WTC11 (cell line): ENCODE measurements at regions not wholly inside any gene's neighbourhood (a gene's known extent, or its start where the extent isn't known, plus 50 kb on each side); places are given as distances from the start of the nearest gene placed in this dataset.
A peak's percentile ranks its signal among the peaks of the same experiment; 100 is the strongest.

Source experiments
- ATAC-seq: fragments of 200-7000 bp; cut with Tn5 transposase; 2 replicates; pipeline ENCODE4 v1.10.0; 2021; ENCODE audit warnings: mild to moderate bottlenecking, moderate library complexity
- CTCF ChIA-PET: fragments of 300-600 bp; sonication (Branson Sonifier 250); formaldehyde crosslinking; loops from one replicate; lab custom pipeline; 2021; ENCODE audit warnings: antibody characterized with exemption; lab: Charles Lee
- POLR2A ChIA-PET: fragments of 350-600 bp; sonication (Branson Sonifier 250); formaldehyde crosslinking; loops from one replicate; lab custom pipeline; 2021; ENCODE audit warnings: antibody characterized with exemption; lab: Charles Lee
- DNase-seq: peaks from one replicate; pipeline ENCODE4 v3.0.0; 2021; ENCODE audit warnings: low spot score
- H3K27ac Mint-ChIP-seq: 2 replicates; pipeline ENCODE4 v1.8.0; 2021; ENCODE audit warnings: mixed read lengths
- H3K27me3 Mint-ChIP-seq: 2 replicates; pipeline ENCODE4 v1.8.0; 2021; ENCODE audit warnings: low read depth, mild to moderate bottlenecking, moderate library complexity, mixed read lengths
- H3K36me3 Mint-ChIP-seq: 2 replicates; pipeline ENCODE4 v1.8.0; 2021; ENCODE audit warnings: mixed read lengths
- H3K4me1 Mint-ChIP-seq: 2 replicates; pipeline ENCODE4 v1.8.0; 2022; ENCODE audit warnings: mixed read lengths
- H3K4me3 Mint-ChIP-seq: 2 replicates; pipeline ENCODE4 v1.8.0; 2021; ENCODE audit warnings: mild to moderate bottlenecking, moderate library complexity, mixed read lengths
- H3K9me3 Mint-ChIP-seq: 2 replicates; pipeline ENCODE4 v1.8.0; 2021; ENCODE audit warnings: mixed read lengths
- ATF1 ChIP-seq: sonication (generic); formaldehyde crosslinking; IDR thresholded peaks from 2 replicates; pipeline ENCODE4 v1.8.1; 2023; ENCODE audit warnings: mild to moderate bottlenecking, moderate library complexity, missing genetic modification reagents
- EMX1 ChIP-seq: fragments of 250-450 bp; sonication (Bioruptor Pico); IDR thresholded peaks from 2 replicates; pipeline ENCODE4 v1.8.0; 2021; ENCODE audit warnings: mild to moderate bottlenecking
- FOXK1 ChIP-seq: sonication (generic); formaldehyde crosslinking; IDR thresholded peaks from 2 replicates; pipeline ENCODE4 v1.8.0; 2022; ENCODE audit warnings: mild to moderate bottlenecking, moderate library complexity, missing genetic modification reagents
- FOXP4 ChIP-seq: sonication (generic); formaldehyde crosslinking; IDR thresholded peaks from 2 replicates; pipeline ENCODE4 v1.8.0; 2022; ENCODE audit warnings: mild to moderate bottlenecking, missing genetic modification reagents
- IRF2 ChIP-seq: sonication (generic); formaldehyde crosslinking; IDR thresholded peaks from 2 replicates; pipeline ENCODE4 v1.8.0; 2022; ENCODE audit warnings: low read depth, missing genetic modification reagents, borderline replicate concordance
- JAZF1 ChIP-seq: fragments of 250-450 bp; sonication (Bioruptor Pico); IDR thresholded peaks from 2 replicates; pipeline ENCODE4 v1.9.0; 2021; ENCODE audit warnings: moderate library complexity, mild to moderate bottlenecking, inconsistent platforms
- NFATC4 ChIP-seq: fragments of 250-450 bp; sonication (Bioruptor Pico); IDR thresholded peaks from 2 replicates; pipeline ENCODE4 v1.9.0; 2021; ENCODE audit warnings: mild to moderate bottlenecking
- NR1H2 ChIP-seq: sonication (generic); formaldehyde crosslinking; IDR thresholded peaks from 2 replicates; pipeline ENCODE4 v1.9.0; 2021; ENCODE audit warnings: mild to moderate bottlenecking, moderate library complexity, missing genetic modification reagents
- NR2C2 ChIP-seq: sonication (generic); formaldehyde crosslinking; IDR thresholded peaks from 2 replicates; pipeline ENCODE4 v1.8.0; 2022; ENCODE audit warnings: mild to moderate bottlenecking, missing genetic modification reagents
- OVOL2 ChIP-seq: fragments of 250-450 bp; sonication (Bioruptor Pico); IDR thresholded peaks from 2 replicates; pipeline ENCODE4 v1.9.0; 2021; ENCODE audit warnings: mild to moderate bottlenecking, borderline replicate concordance
- PRDM15 ChIP-seq: sonication (generic); formaldehyde crosslinking; IDR thresholded peaks from 2 replicates; pipeline ENCODE4 v1.8.0; 2022; ENCODE audit warnings: missing genetic modification reagents
- PREB ChIP-seq: sonication (generic); formaldehyde crosslinking; IDR thresholded peaks from 2 replicates; pipeline ENCODE4 v1.8.1; 2022; ENCODE audit warnings: mild to moderate bottlenecking, missing genetic modification reagents, moderate library complexity, borderline replicate concordance
- RORB ChIP-seq: fragments of 250-450 bp; sonication (Bioruptor Pico); IDR thresholded peaks from 2 replicates; pipeline ENCODE4 v1.9.0; 2021; ENCODE audit warnings: mild to moderate bottlenecking
- TEAD1 ChIP-seq: sonication (generic); formaldehyde crosslinking; IDR thresholded peaks from 2 replicates; pipeline ENCODE4 v1.8.0; 2022; ENCODE audit warnings: mild to moderate bottlenecking, missing genetic modification reagents
- USF1 ChIP-seq: sonication (generic); formaldehyde crosslinking; IDR thresholded peaks from 2 replicates; pipeline ENCODE4 v1.8.0; 2022; ENCODE audit warnings: mild to moderate bottlenecking, missing genetic modification reagents
- ZNF138 ChIP-seq: sonication (generic); formaldehyde crosslinking; conservative IDR thresholded peaks from 2 replicates; pipeline ENCODE4 v1.8.1; 2022; ENCODE audit warnings: mild to moderate bottlenecking, moderate library complexity, missing genetic modification reagents
- ZNF219 ChIP-seq: sonication (generic); formaldehyde crosslinking; IDR thresholded peaks from 2 replicates; pipeline ENCODE4 v1.8.0; 2023; ENCODE audit warnings: missing genetic modification reagents, mild to moderate bottlenecking, borderline replicate concordance
- TF ChIP-seq, protein P1 (sequence below): sonication (generic); formaldehyde crosslinking; IDR thresholded peaks from 2 replicates; pipeline ENCODE4 v1.8.1; 2022; ENCODE audit warnings: missing genetic modification reagents, borderline replicate concordance
- TF ChIP-seq, protein P2 (sequence below): sonication (generic); formaldehyde crosslinking; IDR thresholded peaks from 2 replicates; pipeline ENCODE4 v1.8.1; 2023; ENCODE audit warnings: mild to moderate bottlenecking, missing genetic modification reagents, moderate library complexity
- TF ChIP-seq, protein P3 (sequence below): fragments of 250-450 bp; sonication (Bioruptor Pico); IDR thresholded peaks from 2 replicates; pipeline ENCODE4 v1.9.0; 2021; ENCODE audit warnings: mild to moderate bottlenecking
- TF ChIP-seq, protein P4 (sequence below): sonication (generic); formaldehyde crosslinking; IDR thresholded peaks from 2 replicates; pipeline ENCODE4 v1.8.1; 2023; ENCODE audit warnings: mild to moderate bottlenecking, missing genetic modification reagents
- TF ChIP-seq, protein P5 (sequence below): sonication (generic); formaldehyde crosslinking; IDR thresholded peaks from 2 replicates; pipeline ENCODE4 v1.8.1; 2022; ENCODE audit warnings: low read depth, mild to moderate bottlenecking, moderate library complexity, missing genetic modification reagents, borderline replicate concordance

DNA sequence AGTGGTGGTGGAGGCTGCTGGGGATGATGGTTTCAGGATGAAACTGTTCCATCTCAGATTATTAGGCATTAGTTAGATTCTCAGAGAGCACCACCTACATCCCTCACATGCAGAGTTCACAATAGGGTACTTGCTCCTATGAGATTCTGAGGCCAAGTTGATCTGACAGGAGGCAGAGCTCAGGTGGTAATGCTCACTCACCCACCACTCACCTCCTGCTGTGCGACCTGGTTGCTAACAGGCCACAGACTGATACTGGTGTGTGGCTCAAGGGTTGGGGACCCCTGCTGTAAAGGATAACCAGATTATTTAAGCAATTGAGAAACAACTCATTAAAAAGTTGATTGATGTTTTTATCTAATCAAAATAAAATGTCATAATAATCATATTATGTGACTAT is 248.5 kb downstream of the RERGL start:
- Mint-ChIP-seq H3K27ac (no peak overlapping the region), H3K4me1 (no peaks in the 10 kb centered on the region), H3K9me3 (no peaks in the 10 kb centered on the region), H3K27me3 (no peaks in the 10 kb centered on the region)
- CTCF ChIA-PET: interaction anchor here (0.6 kb wide), 1 partner anchor 74 kb away, joined by 3 read pairs; no protein-coding TSS in a partner anchor
- peak; percentile 35 for DNase-seq
- POLR2A ChIA-PET: no interaction called here
- TF ChIP-seq NR2C2 (CRISPR knock-in tag) (no peak), ATF1 (CRISPR knock-in tag) (no peak), FOXK1 (CRISPR knock-in tag) (no peak), PREB (no peak), ZNF138 (CRISPR knock-in tag) (no peak), TEAD1 (CRISPR knock-in tag) (no peak), IRF2 (CRISPR knock-in tag) (no peak), NR1H2 (CRISPR knock-in tag) (no peak), NFATC4 (no peak), PRDM15 (CRISPR knock-in tag) (no peak)
- TF ChIP-seq, protein P1, sequence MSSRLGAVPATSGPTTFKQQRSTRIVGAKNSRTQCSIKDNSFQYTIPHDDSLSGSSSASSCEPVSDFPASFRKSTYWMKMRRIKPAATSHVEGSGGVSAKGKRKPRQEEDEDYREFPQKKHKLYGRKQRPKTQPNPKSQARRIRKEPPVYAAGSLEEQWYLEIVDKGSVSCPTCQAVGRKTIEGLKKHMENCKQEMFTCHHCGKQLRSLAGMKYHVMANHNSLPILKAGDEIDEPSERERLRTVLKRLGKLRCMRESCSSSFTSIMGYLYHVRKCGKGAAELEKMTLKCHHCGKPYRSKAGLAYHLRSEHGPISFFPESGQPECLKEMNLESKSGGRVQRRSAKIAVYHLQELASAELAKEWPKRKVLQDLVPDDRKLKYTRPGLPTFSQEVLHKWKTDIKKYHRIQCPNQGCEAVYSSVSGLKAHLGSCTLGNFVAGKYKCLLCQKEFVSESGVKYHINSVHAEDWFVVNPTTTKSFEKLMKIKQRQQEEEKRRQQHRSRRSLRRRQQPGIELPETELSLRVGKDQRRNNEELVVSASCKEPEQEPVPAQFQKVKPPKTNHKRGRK: no peak
- TF ChIP-seq, protein P2, sequence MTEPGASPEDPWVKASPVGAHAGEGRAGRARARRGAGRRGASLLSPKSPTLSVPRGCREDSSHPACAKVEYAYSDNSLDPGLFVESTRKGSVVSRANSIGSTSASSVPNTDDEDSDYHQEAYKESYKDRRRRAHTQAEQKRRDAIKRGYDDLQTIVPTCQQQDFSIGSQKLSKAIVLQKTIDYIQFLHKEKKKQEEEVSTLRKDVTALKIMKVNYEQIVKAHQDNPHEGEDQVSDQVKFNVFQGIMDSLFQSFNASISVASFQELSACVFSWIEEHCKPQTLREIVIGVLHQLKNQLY (CRISPR knock-in tag): no peak
- TF ChIP-seq, protein P3, sequence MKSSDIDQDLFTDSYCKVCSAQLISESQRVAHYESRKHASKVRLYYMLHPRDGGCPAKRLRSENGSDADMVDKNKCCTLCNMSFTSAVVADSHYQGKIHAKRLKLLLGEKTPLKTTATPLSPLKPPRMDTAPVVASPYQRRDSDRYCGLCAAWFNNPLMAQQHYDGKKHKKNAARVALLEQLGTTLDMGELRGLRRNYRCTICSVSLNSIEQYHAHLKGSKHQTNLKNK: no peak
- TF ChIP-seq, protein P4, sequence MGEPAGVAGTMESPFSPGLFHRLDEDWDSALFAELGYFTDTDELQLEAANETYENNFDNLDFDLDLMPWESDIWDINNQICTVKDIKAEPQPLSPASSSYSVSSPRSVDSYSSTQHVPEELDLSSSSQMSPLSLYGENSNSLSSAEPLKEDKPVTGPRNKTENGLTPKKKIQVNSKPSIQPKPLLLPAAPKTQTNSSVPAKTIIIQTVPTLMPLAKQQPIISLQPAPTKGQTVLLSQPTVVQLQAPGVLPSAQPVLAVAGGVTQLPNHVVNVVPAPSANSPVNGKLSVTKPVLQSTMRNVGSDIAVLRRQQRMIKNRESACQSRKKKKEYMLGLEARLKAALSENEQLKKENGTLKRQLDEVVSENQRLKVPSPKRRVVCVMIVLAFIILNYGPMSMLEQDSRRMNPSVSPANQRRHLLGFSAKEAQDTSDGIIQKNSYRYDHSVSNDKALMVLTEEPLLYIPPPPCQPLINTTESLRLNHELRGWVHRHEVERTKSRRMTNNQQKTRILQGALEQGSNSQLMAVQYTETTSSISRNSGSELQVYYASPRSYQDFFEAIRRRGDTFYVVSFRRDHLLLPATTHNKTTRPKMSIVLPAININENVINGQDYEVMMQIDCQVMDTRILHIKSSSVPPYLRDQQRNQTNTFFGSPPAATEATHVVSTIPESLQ: no peak
- TF ChIP-seq, protein P5, sequence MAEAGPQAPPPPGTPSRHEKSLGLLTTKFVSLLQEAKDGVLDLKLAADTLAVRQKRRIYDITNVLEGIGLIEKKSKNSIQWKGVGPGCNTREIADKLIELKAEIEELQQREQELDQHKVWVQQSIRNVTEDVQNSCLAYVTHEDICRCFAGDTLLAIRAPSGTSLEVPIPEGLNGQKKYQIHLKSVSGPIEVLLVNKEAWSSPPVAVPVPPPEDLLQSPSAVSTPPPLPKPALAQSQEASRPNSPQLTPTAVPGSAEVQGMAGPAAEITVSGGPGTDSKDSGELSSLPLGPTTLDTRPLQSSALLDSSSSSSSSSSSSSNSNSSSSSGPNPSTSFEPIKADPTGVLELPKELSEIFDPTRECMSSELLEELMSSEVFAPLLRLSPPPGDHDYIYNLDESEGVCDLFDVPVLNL (CRISPR knock-in tag): no peak
- TF ChIP-seq, all 79 proteins: peak for 0
- no peak for ATAC-seq
- Mint-ChIP-seq H3K36me3 (no peaks in the 10 kb centered on the region), H3K4me3 (no peak overlapping the region)

DNA sequence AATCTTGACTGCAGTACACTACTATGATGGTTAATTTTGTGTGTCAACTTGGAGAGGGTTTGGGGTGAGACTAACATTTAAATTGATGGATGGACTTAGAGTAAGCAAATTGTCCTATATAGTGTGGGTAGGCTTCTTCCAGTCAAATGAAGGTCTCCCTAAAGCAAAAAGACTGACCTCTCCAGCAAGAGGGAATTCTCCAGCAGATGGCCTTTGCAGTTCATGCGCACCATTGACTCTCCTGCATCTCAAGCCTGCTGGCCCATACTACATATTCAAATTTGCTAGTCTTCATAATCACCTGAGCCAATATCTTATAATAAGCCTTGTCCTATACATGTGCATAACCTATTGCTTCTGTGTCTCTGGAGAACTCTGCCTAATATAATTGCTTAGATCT is 260.2 kb downstream of the RERGL start:
- H3K36me3 Mint-ChIP-seq: no peaks in the 10 kb centered on the region
- H3K27ac Mint-ChIP-seq: no peak overlapping the region
- ATAC-seq (peak; percentile 51), DNase-seq (no peak)
- ChIA-PET POLR2A (no interaction called here), CTCF (no interaction called here)
- H3K4me3 Mint-ChIP-seq: no peak overlapping the region
- no peaks in the 10 kb centered on the region for H3K27me3 Mint-ChIP-seq
- H3K4me1 Mint-ChIP-seq: no peaks in the 10 kb centered on the region
- no peaks in the 10 kb centered on the region for H3K9me3 Mint-ChIP-seq
- TF ChIP-seq NFATC4 (no peak), ZNF219 (CRISPR knock-in tag) (no peak), USF1 (CRISPR knock-in tag) (no peak), OVOL2 (CRISPR knock-in tag) (no peak), FOXP4 (CRISPR knock-in tag) (no peak), JAZF1 (no peak), EMX1 (CRISPR knock-in tag) (no peak), RORB (no peak), TEAD1 (CRISPR knock-in tag) (no peak)
